ENCODE measurements at regions not wholly inside any gene's neighbourhood (a gene's known extent, or its start where the extent isn't known, plus 50 kb on each side); places are given as distances from the start of the nearest gene placed in this dataset.

- H3K36me3 ChIP-seq (ENCODE audit: control insufficient read depth, insufficient read depth, low read length): no peaks in the 10 kb centered on the region
- no peak overlapping the region for H3K4me3 ChIP-seq (replicated peaks; ENCODE audit: low read depth, low read length)
- no peak for DNase-seq (ENCODE audit: extremely low read depth, insufficient read length)
- TF ChIP-seq CTCF (IDR thresholded peaks at IDR 0.05; ENCODE audit: insufficient read depth, low read length, poor library complexity, severe bottlenecking): no peak
- no peaks in the 10 kb centered on the region for H3K27me3 ChIP-seq (replicated peaks; ENCODE audit: control insufficient read depth, insufficient read depth, low read length)
Observed at GRCh38 chr20:53828088-53828681, 234.5 kb upstream of the ZNF217 start.

GRCh38 chr20:53827292-53828087, 233.9 kb upstream of the ZNF217 start:
- no peak for TF ChIP-seq CTCF (IDR thresholded peaks at IDR 0.05; ENCODE audit: insufficient read depth, low read length, poor library complexity, severe bottlenecking)
- no peaks in the 10 kb centered on the region for H3K36me3 ChIP-seq (ENCODE audit: control insufficient read depth, insufficient read depth, low read length)
- DNase-seq (ENCODE audit: extremely low read depth, insufficient read length): no peak
- no peaks in the 10 kb centered on the region for H3K27me3 ChIP-seq (replicated peaks; ENCODE audit: control insufficient read depth, insufficient read depth, low read length)
- H3K4me3 ChIP-seq (replicated peaks; ENCODE audit: low read depth, low read length): no peak overlapping the region

GRCh38 chr20:53826597-53827291, 233.1 kb upstream of the ZNF217 start:
- H3K27me3 ChIP-seq (replicated peaks; ENCODE audit: control insufficient read depth, insufficient read depth, low read length): no peaks in the 10 kb centered on the region
- H3K4me3 ChIP-seq (replicated peaks; ENCODE audit: low read depth, low read length): no peak overlapping the region
- no peaks in the 10 kb centered on the region for H3K36me3 ChIP-seq (ENCODE audit: control insufficient read depth, insufficient read depth, low read length)
- TF ChIP-seq CTCF (IDR thresholded peaks at IDR 0.05; ENCODE audit: insufficient read depth, low read length, poor library complexity, severe bottlenecking): no peak
- no peak for DNase-seq (ENCODE audit: extremely low read depth, insufficient read length)

GRCh38 chr20:53826090-53826489, 232.5 kb upstream of the ZNF217 start:
- H3K27me3 ChIP-seq (replicated peaks; ENCODE audit: control insufficient read depth, insufficient read depth, low read length): no peaks in the 10 kb centered on the region
- H3K36me3 ChIP-seq (ENCODE audit: control insufficient read depth, insufficient read depth, low read length): no peaks in the 10 kb centered on the region
- TF ChIP-seq CTCF (IDR thresholded peaks at IDR 0.05; ENCODE audit: insufficient read depth, low read length, poor library complexity, severe bottlenecking): no peak
- no peak overlapping the region for H3K4me3 ChIP-seq (replicated peaks; ENCODE audit: low read depth, low read length)
- DNase-seq (ENCODE audit: extremely low read depth, insufficient read length): no peak

- no peaks in the 10 kb centered on the region for H3K27me3 ChIP-seq (replicated peaks; ENCODE audit: control insufficient read depth, insufficient read depth, low read length)
- H3K4me3 ChIP-seq (replicated peaks; ENCODE audit: low read depth, low read length): no peak overlapping the region
- no peaks in the 10 kb centered on the region for H3K36me3 ChIP-seq (ENCODE audit: control insufficient read depth, insufficient read depth, low read length)
- no peak for DNase-seq (ENCODE audit: extremely low read depth, insufficient read length)
- no peak for TF ChIP-seq CTCF (IDR thresholded peaks at IDR 0.05; ENCODE audit: insufficient read depth, low read length, poor library complexity, severe bottlenecking)
Observed at GRCh38 chr20:53825282-53825681, 231.6 kb upstream of the ZNF217 start.
